Aorta (tissue), 5 donors: ENCODE measurements at regions not wholly inside any gene's neighbourhood (a gene's known extent, or its start where the extent isn't known, plus 50 kb on each side); places are given as distances from the start of the nearest gene placed in this dataset.

ENCODE experiments used
- ATAC-seq: fragments of 200-7000 bp; cut with Tn5 transposase; one replicate; pipeline ENCODE4 v1.9.1; 2022; ENCODE audit warnings: moderate library complexity; ENCODE audit not compliant: low FRiP score
- DNase-seq, 2 donors: peaks; one replicate each; pipeline ENCODE4 v3.0.0-alpha.2; 2020
- H3K27ac ChIP-seq, 2 donors: one replicate each; pipeline ENCODE4 v1.5.1; 2013; ENCODE audit warnings: low read length in 2 of 2, mild to moderate bottlenecking in 2 of 2, moderate library complexity in 2 of 2, control low read depth in 1 of 2, inconsistent platforms in 1 of 2, low read depth in 1 of 2
- H3K27me3 ChIP-seq, 2 donors: one replicate each; pipeline ENCODE4 v1.6.1; 2013; ENCODE audit warnings: control low read depth in 1 of 2, low read length in 1 of 2, mild to moderate bottlenecking in 1 of 2, moderate library complexity in 1 of 2; ENCODE audit not compliant: insufficient read depth in 2 of 2, control insufficient read depth in 1 of 2
- H3K36me3 ChIP-seq, 2 donors: one replicate each; pipeline ENCODE4 v1.6.1; 2013; ENCODE audit warnings: control low read depth in 1 of 2, low read length in 1 of 2, mild to moderate bottlenecking in 1 of 2; ENCODE audit not compliant: insufficient read depth in 2 of 2, control insufficient read depth in 1 of 2
- H3K4me1 ChIP-seq, 2 donors: one replicate each; pipeline ENCODE4 v1.6.1; 2013; ENCODE audit warnings: low read length in 2 of 2, control low read depth in 1 of 2, mild to moderate bottlenecking in 1 of 2, moderate library complexity in 1 of 2; ENCODE audit not compliant: insufficient read depth in 2 of 2, control insufficient read depth in 1 of 2
- H3K4me3 ChIP-seq, 2 donors: one replicate each; pipeline ENCODE4 v1.5.1; 2013; ENCODE audit warnings: low read length in 2 of 2, control low read depth in 1 of 2, mild to moderate bottlenecking in 1 of 2
- H3K9me3 ChIP-seq: one replicate; pipeline ENCODE4 v1.6.1; 2013; ENCODE audit warnings: mild to moderate bottlenecking, low read length; ENCODE audit not compliant: control insufficient read depth
- WGBS, 2 donors: extraction: QIAGEN DNeasy Blood & Tissue Kit; methylation state at CpG; one replicate each; pipeline ENCODE4 v1.1.7; 2013; 5-methylcytosine and 5-hydroxymethylcytosine counted together
- intact Hi-C, 2 donors: fragments of 100-400 bp; cut with DNase I; formaldehyde crosslinking; loops; one replicate each; pipeline versions ENCODE4 v1.14.2 to v1.15.0; 2022
- donor health status: healthy with polysubstance abuse.
- donor health status: Bipolar disorder and iron deficiency.
- donor health status: DM: no; HTN: no; CAD: no.
- donor health status: DM: no; HTN: no; CAD: no.
- donor health status: DM: yes; HTN: yes; CAD: no.

DNA sequence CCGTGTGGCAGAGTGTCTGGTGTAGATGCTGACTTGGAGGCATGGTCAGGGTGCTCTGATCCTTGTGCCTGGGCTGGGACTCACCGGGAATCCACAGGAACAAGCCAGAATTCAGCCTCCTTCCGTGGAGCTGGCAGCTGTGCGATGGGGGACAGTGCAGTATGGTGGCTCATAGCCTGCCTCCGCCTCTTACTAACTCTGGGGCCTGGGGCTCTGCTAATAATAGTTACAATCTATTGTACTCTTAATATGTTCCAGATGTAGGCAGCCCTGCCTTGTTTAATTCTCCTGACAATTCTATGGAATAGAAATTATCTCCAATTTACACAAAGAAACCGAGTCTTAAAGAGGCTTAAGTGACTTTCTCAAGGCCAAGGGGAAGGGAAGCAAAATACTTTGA lies 77.6 kb downstream of the PCDH1 start:
- DNase-seq, result no peak
- intact Hi-C loops, result no loop called here
- no peak for ATAC-seq
- Histone ChIP-seq H3K27me3 (no peaks in the 10 kb centered on the region), H3K9me3 (no peaks in the 10 kb centered on the region), H3K36me3 (no peaks in the 10 kb centered on the region), H3K27ac (no peak overlapping the region), H3K4me3 (no peak overlapping the region), H3K4me1 (no peaks in the 10 kb centered on the region)
- 39 to 45% methylated on average over 6 of the region's 6 CpGs for WGBS, 2 donors

- H3K27ac ChIP-seq, result no peak overlapping the region
- H3K36me3 ChIP-seq, result no peaks in the 10 kb centered on the region
- H3K4me3 ChIP-seq, result no peak overlapping the region
- DNase-seq, result no peak
- no peaks in the 10 kb centered on the region for H3K9me3 ChIP-seq
- intact Hi-C loops, result no loop called here
- H3K4me1 ChIP-seq, result no peaks in the 10 kb centered on the region
- WGBS, 2 donors, result 77% methylated on average over 7 of the region's 7 CpGs
- no peaks in the 10 kb centered on the region for H3K27me3 ChIP-seq
- ATAC-seq, result no peak
Measured at GRCh38 chr5:141799507-141800167, 78.6 kb downstream of the PCDH1 start.

GRCh38 chr5:141797425-141797824 lies 80.8 kb downstream of the PCDH1 start:
- DNase-seq (no peak), ATAC-seq (no peak)
- no peaks in the 10 kb centered on the region for H3K4me1 ChIP-seq
- intact Hi-C loops, result no loop called here
- 0 to 1% methylated on average over 1 of the region's 1 CpG for WGBS, 2 donors
- H3K4me3 ChIP-seq, result no peak overlapping the region
- no peaks in the 10 kb centered on the region for H3K9me3 ChIP-seq
- H3K27me3 ChIP-seq, result no peaks in the 10 kb centered on the region
- no peaks in the 10 kb centered on the region for H3K36me3 ChIP-seq
- H3K27ac ChIP-seq, result no peak overlapping the region

- Histone ChIP-seq H3K27ac (no peak overlapping the region), H3K4me1 (no peaks in the 10 kb centered on the region), H3K27me3 (no peaks in the 10 kb centered on the region), H3K4me3 (no peak overlapping the region), H3K36me3 (no peaks in the 10 kb centered on the region), H3K9me3 (no peaks in the 10 kb centered on the region)
- intact Hi-C loops, result no loop called here
- DNase-seq, result no peak
- 84 to 89% methylated on average over 5 of the region's 5 CpGs for WGBS, 2 donors
- no peak for ATAC-seq
Measured at GRCh38 chr5:141795421-141795820, 82.8 kb downstream of the PCDH1 start.

DNA sequence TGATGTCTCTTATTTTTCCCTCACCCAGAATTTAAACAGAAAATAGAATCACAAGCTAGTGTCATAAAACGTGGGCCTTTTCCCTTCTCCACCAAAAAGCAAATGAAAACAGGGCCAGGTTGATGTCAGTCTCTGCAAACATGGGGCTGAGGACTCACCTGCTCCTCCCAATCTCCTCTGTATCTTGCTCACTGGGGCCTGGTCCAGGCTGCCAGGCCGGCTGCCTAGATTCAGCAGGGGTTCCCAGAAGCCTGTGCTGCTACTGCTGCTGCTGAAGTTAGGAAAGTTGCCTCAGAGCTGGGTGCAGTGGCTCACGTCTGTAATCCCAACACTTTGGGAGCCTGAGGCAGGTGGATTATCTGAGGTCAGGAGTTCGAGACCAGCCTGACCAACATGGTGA lies 84.3 kb downstream of the PCDH1 start:
- no peaks in the 10 kb centered on the region for H3K36me3 ChIP-seq
- H3K4me3 ChIP-seq, result no peak overlapping the region
- WGBS, 2 donors, result 65 to 69% methylated on average over 4 of the region's 4 CpGs
- no peaks in the 10 kb centered on the region for H3K9me3 ChIP-seq
- H3K27ac ChIP-seq, result no peak overlapping the region
- no peak for ATAC-seq
- H3K27me3 ChIP-seq, result no peaks in the 10 kb centered on the region
- intact Hi-C loops, result no loop called here
- no peaks in the 10 kb centered on the region for H3K4me1 ChIP-seq
- DNase-seq, result no peak

DNA sequence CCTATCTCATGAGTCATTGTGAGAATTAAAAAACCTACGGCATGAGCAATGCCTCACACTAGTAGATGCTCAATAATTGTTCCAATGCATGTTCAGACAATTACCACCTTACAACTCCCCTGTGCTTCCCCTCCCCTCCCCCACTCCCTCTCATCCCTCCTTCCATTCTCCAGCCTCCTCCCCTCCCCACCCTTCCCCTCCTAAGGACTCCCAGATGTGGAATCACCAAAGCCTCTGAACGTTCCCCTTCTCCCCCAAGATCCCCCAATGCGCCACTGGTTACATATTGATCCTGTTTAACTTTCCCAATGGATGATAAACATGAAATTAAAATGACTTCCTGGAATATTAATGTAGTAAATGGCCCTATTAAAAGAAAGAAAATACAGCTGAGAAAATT lies 84.8 kb downstream of the PCDH1 start:
- Histone ChIP-seq H3K27me3 (no peaks in the 10 kb centered on the region), H3K27ac (no peak overlapping the region), H3K4me3 (no peak overlapping the region), H3K36me3 (no peaks in the 10 kb centered on the region), H3K4me1 (no peaks in the 10 kb centered on the region), H3K9me3 (no peaks in the 10 kb centered on the region)
- WGBS, 2 donors, result 74 to 78% methylated on average over 3 of the region's 3 CpGs
- DNase-seq (no peak), ATAC-seq (no peak)
- intact Hi-C loops, result no loop called here

DNA sequence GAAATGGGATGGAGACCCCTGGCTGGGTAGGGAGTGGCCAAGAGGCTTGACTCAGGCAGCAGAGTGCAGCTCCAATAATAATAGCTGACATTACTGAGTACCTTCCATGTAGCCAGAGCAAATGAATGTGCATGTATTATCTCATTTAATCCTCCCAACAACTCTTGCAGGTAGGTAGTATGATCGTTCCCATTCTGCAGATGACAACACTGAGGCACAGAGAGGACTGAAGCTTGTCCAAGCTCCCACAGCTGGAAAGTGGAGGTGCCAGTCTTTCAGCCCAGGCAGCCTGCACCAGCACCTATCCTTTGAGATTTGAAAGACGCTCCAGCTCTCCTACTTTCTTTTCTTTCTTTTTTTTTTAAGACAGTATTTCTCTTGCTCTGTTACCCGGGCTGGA lies 87.6 kb downstream of the PCDH1 start:
- Histone ChIP-seq H3K4me3 (no peak overlapping the region), H3K4me1 (no peaks in the 10 kb centered on the region), H3K27ac (no peak overlapping the region), H3K9me3 (no peaks in the 10 kb centered on the region), H3K27me3 (no peaks in the 10 kb centered on the region), H3K36me3 (no peaks in the 10 kb centered on the region)
- WGBS, 2 donors, result 82% methylated on average over 3 of the region's 3 CpGs
- no peak for DNase-seq
- intact Hi-C loops, result no loop called here
- ATAC-seq, result no peak

- H3K9me3 ChIP-seq, result no peaks in the 10 kb centered on the region
- ATAC-seq, result no peak
- WGBS, 2 donors, result 62 to 65% methylated on average over 5 of the region's 5 CpGs
Measured at GRCh38 chr5:141789330-141789729, 88.9 kb downstream of the PCDH1 start.

GRCh38 chr5:141788296-141788970 lies 89.8 kb downstream of the PCDH1 start:
- 73 to 77% methylated on average over 6 of the region's 6 CpGs for WGBS, 2 donors

More at GRCh38 chr5:141789330-141789729, 88.9 kb downstream of the PCDH1 start:
- no peaks in the 10 kb centered on the region for H3K27me3 ChIP-seq
- intact Hi-C loops, result no loop called here
- no peaks in the 10 kb centered on the region for H3K4me1 ChIP-seq
- no peak for DNase-seq
- H3K27ac ChIP-seq, result no peak overlapping the region
- H3K4me3 ChIP-seq, result no peak overlapping the region
- H3K36me3 ChIP-seq, result no peaks in the 10 kb centered on the region

More at GRCh38 chr5:141788296-141788970, 89.8 kb downstream of the PCDH1 start:
- Histone ChIP-seq H3K36me3 (no peaks in the 10 kb centered on the region), H3K27ac (no peak overlapping the region), H3K27me3 (no peaks in the 10 kb centered on the region), H3K9me3 (no peaks in the 10 kb centered on the region), H3K4me1 (no peaks in the 10 kb centered on the region), H3K4me3 (no peak overlapping the region)
- ATAC-seq (no peak), DNase-seq (no peak)
- intact Hi-C loops, result no loop called here
